K562 (cell line): ENCODE measurements at regions not wholly inside any gene's neighbourhood (a gene's known extent, or its start where the extent isn't known, plus 50 kb on each side); places are given as distances from the start of the nearest gene placed in this dataset.

Source experiments
- ATAC-seq: fragments of 200-7000 bp; cut with Tn5 transposase; 3 replicates; pipeline ENCODE4 v1.9.1; 2020; ENCODE audit warnings: moderate library complexity
- BruUV-seq: library from RNA; stranded (reverse); fragments of 400-500 nt; replicated peaks from 2 replicates; lab custom pipeline; 2021; lab: Mats Ljungman, UMichigan
- CTCF ChIA-PET: fragments of 300-600 bp; formaldehyde crosslinking; extraction: SDS; loops from one replicate; lab custom pipeline; 2021; ENCODE audit warnings: low intra/inter-chr PET ratio; lab: Yijun Ruan, JAX
- POLR2A ChIA-PET: fragments of 300-600, 350-650 bp; sonication (Branson Sonifier 250); formaldehyde crosslinking; extraction: SDS; loops from one replicate; lab custom pipeline; 2021; ENCODE audit warnings: antibody characterized with exemption, inconsistent platforms; lab: Yijun Ruan, JAX
- DNase-seq, 4 experiments: peaks; one replicate each; pipeline versions ENCODE4 v3.0.0 to v3.0.0-alpha.2; 2011 to 2018; ENCODE audit warnings: low spot score in 3 of 4, mixed read lengths in 3 of 4; ENCODE audit errors: extremely low read depth in 1 of 4
- FAIRE-seq: peaks from 2 replicates; lab custom pipeline; 2011; peaks lifted over from hg19 to GRCh38; lab: Jason Lieb, UNC
- H2AFZ ChIP-seq: 2 replicates; pipeline ENCODE4 v1.6.0; 2011; ENCODE audit warnings: low read depth, low read length, control low read depth, inconsistent platforms
- H3K27ac ChIP-seq: fragments of 200-600 bp; 3 replicates; pipeline ENCODE4 v1.8.0; 2011; ENCODE audit warnings: low read depth, mild to moderate bottlenecking, control low read depth, inconsistent platforms, low read length, moderate library complexity, mixed read lengths; ENCODE audit errors: extremely low read depth
- H3K27me3 ChIP-seq, 2 experiments: fragments of 300-600 bp in 1 of 2; 2 replicates in 1 of 2; 3 replicates in 1 of 2; pipeline versions ENCODE4 v1.6.0 to v1.8.0; 2011; ENCODE audit warnings: inconsistent platforms in 2 of 2, low read length in 2 of 2, mild to moderate bottlenecking in 1 of 2, mixed read lengths in 1 of 2, moderate library complexity in 1 of 2; ENCODE audit not compliant: control insufficient read depth in 2 of 2, insufficient read depth in 2 of 2
- H3K36me3 ChIP-seq: fragments of 300-600 bp; 3 replicates; pipeline ENCODE4 v1.8.0; 2011; ENCODE audit warnings: mild to moderate bottlenecking, low read length, inconsistent platforms; ENCODE audit not compliant: control insufficient read depth, insufficient read depth
- H3K4me1 ChIP-seq, 2 experiments: fragments of 200-600 bp in 1 of 2; replicated peaks in 1 of 2; 2 replicates in 1 of 2; 3 replicates in 1 of 2; pipeline versions ENCODE4 v1.5.1 to v1.8.0; 2011; ENCODE audit warnings: inconsistent platforms in 2 of 2, low read length in 2 of 2, mild to moderate bottlenecking in 1 of 2, mixed read lengths in 1 of 2, moderate library complexity in 1 of 2; ENCODE audit not compliant: control insufficient read depth in 2 of 2, insufficient read depth in 2 of 2
- H3K4me2 ChIP-seq: 2 replicates; pipeline ENCODE4 v1.6.1; 2011; ENCODE audit warnings: low read length, control low read depth, inconsistent platforms, mixed read lengths; ENCODE audit not compliant: insufficient read depth
- H3K4me3 ChIP-seq: fragments of 200-600 bp; sonication (generic), shearing (Covaris generic); 2 replicates; pipeline ENCODE4 v1.5.1; 2016; ENCODE audit warnings: control low read depth, inconsistent platforms
- H3K79me2 ChIP-seq: fragments of 200-600 bp; 3 replicates; pipeline ENCODE4 v1.8.0; 2011; ENCODE audit warnings: low read length, inconsistent platforms; ENCODE audit not compliant: control insufficient read depth, insufficient read depth
- H3K9ac ChIP-seq, 2 experiments: 2 replicates each; pipeline versions ENCODE4 v1.6.0 to v1.6.1; 2011; ENCODE audit warnings: low read depth in 2 of 2, low read length in 2 of 2, control low read depth in 1 of 2, inconsistent platforms in 1 of 2, mild to moderate bottlenecking in 1 of 2, mixed read lengths in 1 of 2; ENCODE audit not compliant: insufficient read depth in 1 of 2
- H3K9me1 ChIP-seq: one replicate; pipeline ENCODE4 v1.6.0; 2011; ENCODE audit warnings: inconsistent platforms, mild to moderate bottlenecking, low read length, moderate library complexity; ENCODE audit not compliant: control insufficient read depth, insufficient read depth
- H3K9me3 ChIP-seq: replicated peaks from 2 replicates; pipeline ENCODE4 v1.5.1; 2011; ENCODE audit warnings: low read depth, low read length, inconsistent platforms; ENCODE audit not compliant: control insufficient read depth, insufficient read depth
- H4K20me1 ChIP-seq: replicated peaks from 2 replicates; pipeline ENCODE4 v1.6.1; 2011; ENCODE audit warnings: low read length, inconsistent platforms, mixed read lengths; ENCODE audit not compliant: control insufficient read depth, insufficient read depth
- BRCA1 ChIP-seq, 2 experiments: fragments of 450-650 bp in 1 of 2; sonication (generic) in 1 of 2; formaldehyde crosslinking in 1 of 2; IDR thresholded peaks; 2 replicates each; pipeline versions ENCODE4 v1.5.0 to v1.6.1; 2017 to 2020; ENCODE audit warnings: mild to moderate bottlenecking in 1 of 2, missing genetic modification reagents in 1 of 2
- CCNT2 ChIP-seq: IDR thresholded peaks from 2 replicates; pipeline ENCODE4 v1.6.1; 2011; ENCODE audit warnings: borderline replicate concordance, low read depth, mild to moderate bottlenecking, moderate library complexity, mixed read lengths, low read length; ENCODE audit not compliant: insufficient read length; ENCODE audit errors: extremely low read depth
- CEBPB ChIP-seq: fragments of 450-650 bp; IDR thresholded peaks from 2 replicates; pipeline ENCODE4 v1.6.1; 2016; ENCODE audit warnings: missing genetic modification characterization, missing compliant biosample characterization
- E2F5 ChIP-seq: sonication (generic); formaldehyde crosslinking; IDR thresholded peaks from 2 replicates; pipeline ENCODE4 v1.8.0; 2022; ENCODE audit warnings: mild to moderate bottlenecking, missing genetic modification reagents
- ETS1 ChIP-seq: conservative IDR thresholded peaks from 2 replicates; pipeline ENCODE4 v1.6.1; 2011; ENCODE audit warnings: low read depth, mild to moderate bottlenecking, low read length; ENCODE audit not compliant: control insufficient read depth
- FOXA3 ChIP-seq, 2 experiments: fragments of 450-650 bp in 1 of 2; sonication (generic) in 1 of 2; formaldehyde crosslinking; IDR thresholded peaks in 1 of 2; conservative IDR thresholded peaks in 1 of 2; 2 replicates each; pipeline versions ENCODE4 v1.4.0 to v1.8.0; 2020 to 2022; ENCODE audit warnings: mild to moderate bottlenecking in 2 of 2, missing genetic modification reagents in 1 of 2
- FOXJ3 ChIP-seq: sonication (generic); formaldehyde crosslinking; IDR thresholded peaks from 2 replicates; pipeline ENCODE4 v1.4.0; 2020; ENCODE audit warnings: mild to moderate bottlenecking, missing genetic modification reagents
- KDM2B ChIP-seq: fragments of 250-450 bp; sonication (Bioruptor Pico); IDR thresholded peaks from 2 replicates; pipeline ENCODE4 v1.8.0; 2021; ENCODE audit warnings: mild to moderate bottlenecking, moderate library complexity
- LARP7 ChIP-seq: fragments of 450-650 bp; IDR thresholded peaks from 2 replicates; pipeline ENCODE4 v1.6.1; 2016
- LEF1 ChIP-seq: fragments of 450-650 bp; IDR thresholded peaks from 2 replicates; pipeline ENCODE4 v1.6.1; 2016; ENCODE audit warnings: mild to moderate bottlenecking
- RFX1 ChIP-seq: fragments of 450-650 bp; IDR thresholded peaks from 2 replicates; pipeline ENCODE4 v1.6.1; 2016; ENCODE audit warnings: mild to moderate bottlenecking, moderate library complexity
- SP2 ChIP-seq: IDR thresholded peaks from 2 replicates; pipeline ENCODE4 v1.6.1; 2011; ENCODE audit warnings: mild to moderate bottlenecking, low read depth, low read length, moderate library complexity; ENCODE audit not compliant: poor library complexity, severe bottlenecking; ENCODE audit errors: extremely low read depth
- TAL1 ChIP-seq: fragments of 450-650 bp; IDR thresholded peaks from 2 replicates; pipeline ENCODE4 v1.6.1; 2016; ENCODE audit warnings: mild to moderate bottlenecking
- TCF7L2 ChIP-seq: fragments of 150-350 bp; IDR thresholded peaks from 2 replicates; pipeline ENCODE4 v1.6.1; 2016; ENCODE audit warnings: low read depth, mild to moderate bottlenecking, low read length, moderate library complexity
- TSC22D4 ChIP-seq: fragments of 450-650 bp; IDR thresholded peaks from 2 replicates; pipeline ENCODE4 v1.6.1; 2016; ENCODE audit warnings: missing genetic modification characterization, missing biosample characterization, control low read depth
- YBX1 ChIP-seq: fragments of 450-650 bp; IDR thresholded peaks from 2 replicates; pipeline ENCODE4 v1.7.1; 2016; ENCODE audit warnings: mild to moderate bottlenecking
- ZC3H4 ChIP-seq: sonication (generic); formaldehyde crosslinking; IDR thresholded peaks from 2 replicates; pipeline ENCODE4 v1.9.0; 2021; ENCODE audit warnings: missing genetic modification reagents, borderline replicate concordance
- ZNF707 ChIP-seq: fragments of 250-450 bp; sonication (Bioruptor Pico); conservative IDR thresholded peaks from 2 replicates; pipeline ENCODE4 v1.8.0; 2022; ENCODE audit warnings: inconsistent platforms, mild to moderate bottlenecking, moderate library complexity
- ZNF778 ChIP-seq: fragments of 450-650 bp; formaldehyde crosslinking; IDR thresholded peaks from 2 replicates; pipeline ENCODE4 v1.4.0; 2020; ENCODE audit warnings: mild to moderate bottlenecking, moderate library complexity
- WGBS: fragments of 100-300 bp; shearing (Covaris generic); methylation state at CpG from one replicate; pipeline ENCODE4 v1.1.6; 2016; ENCODE audit warnings: low coverage, mixed read lengths; ENCODE audit not compliant: insufficient coverage; ENCODE audit errors: missing lambda C conversion rate; 5-methylcytosine and 5-hydroxymethylcytosine counted together
- in situ Hi-C: fragments of 300-500 bp; cut with MboI; formaldehyde crosslinking; loops from 4 replicates; pipeline ENCODE4 v1.15.0; 2018; ENCODE audit warnings: inconsistent platforms, mixed read lengths
- intact Hi-C: fragments of 100-400 bp; cut with micrococcal nuclease; formaldehyde crosslinking; loops from 2 replicates; pipeline ENCODE4 v1.14.2; 2022
- TF ChIP-seq, protein P1 (sequence below): fragments of 150-350 bp; conservative IDR thresholded peaks from 2 replicates; pipeline ENCODE4 v1.6.1; 2014; ENCODE audit warnings: low read length

- TF ChIP-seq BRCA1 (IDR thresholded peaks at IDR 0.05) (no peak), BRCA1 (CRISPR knock-in tag; IDR thresholded peaks at IDR 0.05) (no peak), FOXJ3 (CRISPR knock-in tag) (no peak), CCNT2 (no peak), E2F5 (CRISPR knock-in tag) (no peak), SP2 (no peak), TAL1 (no peak), ETS1 (no peak), YBX1 (no peak)
Measured at GRCh38 chr5:20224046-20224445, 236.0 kb upstream of the CDH18 start (continued).

- in situ Hi-C loops = no loop called here
- ATAC-seq = no peak
- no TSS peak for BruUV-seq
- POLR2A ChIA-PET = no interaction called here
- Histone ChIP-seq H3K9me3 (no peaks in the 10 kb centered on the region; the same call in 1 of the 2 replicates), H3K36me3 (no peaks in the 10 kb centered on the region), H3K79me2 (no peaks in the 10 kb centered on the region), H3K27me3 (no peaks in the 10 kb centered on the region), H3K9me1 (no peaks in the 10 kb centered on the region), H3K4me2 (no peak overlapping the region), H3K9ac (no peak overlapping the region), H4K20me1 (no peaks in the 10 kb centered on the region), H2AFZ (no peak overlapping the region), H3K27ac (no peak overlapping the region), H3K4me1 (no peaks in the 10 kb centered on the region), H3K4me3 (no peak overlapping the region)
- WGBS = 0% methylated on average over 2 of the region's 2 CpGs
- CTCF ChIA-PET = no interaction called here
- intact Hi-C loops = no loop called here
- no peak for FAIRE-seq
- no peak for DNase-seq
- TF ChIP-seq, protein P1, sequence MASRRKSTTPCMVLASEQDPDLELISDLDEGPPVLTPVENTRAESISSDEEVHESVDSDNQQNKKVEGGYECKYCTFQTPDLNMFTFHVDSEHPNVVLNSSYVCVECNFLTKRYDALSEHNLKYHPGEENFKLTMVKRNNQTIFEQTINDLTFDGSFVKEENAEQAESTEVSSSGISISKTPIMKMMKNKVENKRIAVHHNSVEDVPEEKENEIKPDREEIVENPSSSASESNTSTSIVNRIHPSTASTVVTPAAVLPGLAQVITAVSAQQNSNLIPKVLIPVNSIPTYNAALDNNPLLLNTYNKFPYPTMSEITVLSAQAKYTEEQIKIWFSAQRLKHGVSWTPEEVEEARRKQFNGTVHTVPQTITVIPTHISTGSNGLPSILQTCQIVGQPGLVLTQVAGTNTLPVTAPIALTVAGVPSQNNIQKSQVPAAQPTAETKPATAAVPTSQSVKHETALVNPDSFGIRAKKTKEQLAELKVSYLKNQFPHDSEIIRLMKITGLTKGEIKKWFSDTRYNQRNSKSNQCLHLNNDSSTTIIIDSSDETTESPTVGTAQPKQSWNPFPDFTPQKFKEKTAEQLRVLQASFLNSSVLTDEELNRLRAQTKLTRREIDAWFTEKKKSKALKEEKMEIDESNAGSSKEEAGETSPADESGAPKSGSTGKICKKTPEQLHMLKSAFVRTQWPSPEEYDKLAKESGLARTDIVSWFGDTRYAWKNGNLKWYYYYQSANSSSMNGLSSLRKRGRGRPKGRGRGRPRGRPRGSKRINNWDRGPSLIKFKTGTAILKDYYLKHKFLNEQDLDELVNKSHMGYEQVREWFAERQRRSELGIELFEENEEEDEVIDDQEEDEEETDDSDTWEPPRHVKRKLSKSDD = no peak
- TF ChIP-seq ZC3H4 (CRISPR knock-in tag) (no peak), CEBPB (tag) (no peak), ZNF778 (CRISPR knock-in tag) (no peak), FOXA3 (CRISPR knock-in tag; conservative IDR thresholded peaks at IDR 0.05 in 1 of 2, IDR thresholded peaks at IDR 0.05 in 1 of 2) (no peak), KDM2B (CRISPR knock-in tag) (no peak), ZNF707 (no peak), LARP7 (no peak), TCF7L2 (no peak), RFX1 (no peak), LEF1 (no peak), TSC22D4 (no peak)
Measured at GRCh38 chr5:20223451-20223850, 235.5 kb upstream of the CDH18 start.
